ENCODE measurements at regions not wholly inside any gene's neighbourhood (a gene's known extent, or its start where the extent isn't known, plus 50 kb on each side); places are given as distances from the start of the nearest gene placed in this dataset.
A peak's percentile ranks its signal among the peaks of the same experiment; 100 is the strongest.

DNA sequence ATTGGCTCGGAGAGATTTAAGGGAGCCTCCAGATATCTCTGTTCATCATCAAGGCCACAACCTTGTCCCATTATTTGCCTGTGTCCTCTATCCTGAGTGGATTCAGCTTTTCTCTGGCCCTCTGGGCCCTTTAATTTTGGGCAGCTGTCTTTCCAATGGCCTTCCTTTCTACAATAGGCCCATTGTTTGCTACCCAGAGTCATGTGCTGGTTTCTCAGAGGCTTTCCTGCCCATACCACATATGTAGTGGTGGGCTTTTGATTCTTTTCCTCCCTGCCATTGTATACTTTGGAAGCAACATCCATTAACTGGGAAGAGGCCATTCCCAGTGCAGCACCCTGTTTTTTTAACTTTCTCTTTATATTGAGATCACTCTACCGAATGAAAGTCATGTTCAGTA, 233.9 kb upstream of the SGCD start:
- no peak for TF ChIP-seq POLR2A (IDR thresholded peaks at IDR 0.05)
- no peak for TF ChIP-seq POLR2AphosphoS5 (IDR thresholded peaks at IDR 0.05)
- TF ChIP-seq CTCF (IDR thresholded peaks at IDR 0.05), result no peak
- TF ChIP-seq EP300 (IDR thresholded peaks at IDR 0.05), result no peak
- no peaks in the 10 kb centered on the region for H3K4me1 ChIP-seq
- no peaks in the 10 kb centered on the region for H3K27me3 ChIP-seq
- H3K36me3 ChIP-seq, result no peaks in the 10 kb centered on the region
- H3K27ac ChIP-seq, result no peak overlapping the region
- ATAC-seq (ENCODE audit: low FRiP score in 2 of 2), result no peak
- WGBS, 2 donors, result 84% methylated on average over 2 of the region's 2 CpGs
- no peak for DNase-seq
- H3K9me3 ChIP-seq, result peaks cover 0 to 10% (median 9%) of the 10 kb centered on the region in 4 donors
- H3K4me3 ChIP-seq, result no peak overlapping the region

- peak; percentile 31 to 50 for ATAC-seq (ENCODE audit: low FRiP score in 2 of 2)
- H3K27ac ChIP-seq, result no peak overlapping the region
- 80 to 92% methylated on average over 2 to 4 of the region's 4 CpGs for WGBS, 2 donors
Measured at GRCh38 chr5:156094001-156094400, 233.0 kb upstream of the SGCD start.

DNA sequence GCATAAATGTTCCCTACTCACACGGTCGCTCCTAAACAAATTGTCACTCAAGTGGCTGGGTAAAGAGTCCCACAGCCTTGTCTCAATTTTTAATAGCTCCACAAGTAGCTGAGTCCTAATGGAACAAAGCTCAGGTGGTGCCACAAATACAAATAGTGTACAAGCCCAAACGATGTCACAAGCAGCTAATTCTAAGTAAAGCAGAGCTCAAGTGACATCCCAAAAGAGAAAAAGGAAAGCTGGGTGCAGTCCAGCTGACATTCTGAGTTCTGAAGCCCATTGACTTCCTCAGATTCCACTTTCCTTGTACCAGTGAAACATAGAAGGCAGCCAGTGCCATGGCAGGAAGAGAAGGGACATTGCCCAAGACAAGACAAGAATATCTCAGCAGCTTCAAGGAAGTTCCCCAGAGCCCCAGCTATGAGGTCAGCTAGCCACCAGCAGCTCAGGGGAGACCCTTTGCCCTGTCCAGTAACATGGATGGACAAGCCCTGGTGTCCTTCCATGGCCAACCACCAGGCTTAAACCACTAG, 231.2 kb upstream of the SGCD start:
- TF ChIP-seq POLR2AphosphoS5 (IDR thresholded peaks at IDR 0.05) (no peak), CTCF (IDR thresholded peaks at IDR 0.05) (no peak), POLR2A (IDR thresholded peaks at IDR 0.05) (no peak), EP300 (IDR thresholded peaks at IDR 0.05) (no peak)
- WGBS, 2 donors, result 66 to 73% methylated on average over 3 of the region's 3 CpGs

More at GRCh38 chr5:156094001-156094400, 233.0 kb upstream of the SGCD start:
- Histone ChIP-seq H3K27me3 (no peaks in the 10 kb centered on the region), H3K36me3 (no peaks in the 10 kb centered on the region), H3K9me3 (peaks cover 0 to 10% (median 9%) of the 10 kb centered on the region in 4 donors), H3K4me3 (no peak overlapping the region), H3K4me1 (no peaks in the 10 kb centered on the region)
- TF ChIP-seq POLR2A (IDR thresholded peaks at IDR 0.05) (no peak), CTCF (IDR thresholded peaks at IDR 0.05) (no peak), POLR2AphosphoS5 (IDR thresholded peaks at IDR 0.05) (no peak), EP300 (IDR thresholded peaks at IDR 0.05) (no peak)
- DNase-seq, result no peak

DNA sequence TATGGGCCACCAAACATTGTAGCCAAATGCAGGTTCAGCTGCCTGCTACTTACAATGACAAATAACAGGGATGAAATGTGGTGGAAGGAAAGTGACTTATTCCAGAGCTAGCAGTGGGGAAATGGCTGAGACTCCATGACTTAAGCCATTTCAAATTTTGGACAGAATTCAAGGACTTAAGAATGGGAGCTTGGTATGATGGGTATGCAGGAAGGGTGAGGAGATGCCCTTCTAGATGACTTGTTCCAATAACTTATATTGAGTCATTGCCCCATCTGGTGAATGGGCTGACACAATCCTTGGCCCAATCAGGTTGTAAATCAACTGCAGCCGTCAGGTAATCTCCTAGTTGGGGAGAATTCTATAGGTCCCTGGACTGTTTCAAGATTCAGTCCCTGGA, 230.7 kb upstream of the SGCD start:
- no peaks in the 10 kb centered on the region for H3K27me3 ChIP-seq
- no peaks in the 10 kb centered on the region for H3K9me3 ChIP-seq
- H3K4me3 ChIP-seq, result no peak overlapping the region
- no peaks in the 10 kb centered on the region for H3K36me3 ChIP-seq
- H3K4me1 ChIP-seq, result no peaks in the 10 kb centered on the region
- 71 to 88% methylated on average over 1 of the region's 1 CpG for WGBS, 2 donors
- DNase-seq, result no peak
- no peak overlapping the region for H3K27ac ChIP-seq
- no peak for ATAC-seq (ENCODE audit: low FRiP score in 2 of 2)
- TF ChIP-seq POLR2AphosphoS5 (IDR thresholded peaks at IDR 0.05), result no peak
- TF ChIP-seq CTCF (IDR thresholded peaks at IDR 0.05), result no peak
- no peak for TF ChIP-seq POLR2A (IDR thresholded peaks at IDR 0.05)
- TF ChIP-seq EP300 (IDR thresholded peaks at IDR 0.05), result no peak

More for the DNA sequence above, 231.2 kb upstream of the SGCD start:
- H3K27ac ChIP-seq, result no peak overlapping the region
- no peaks in the 10 kb centered on the region for H3K27me3 ChIP-seq
- H3K4me3 ChIP-seq, result no peak overlapping the region
- H3K4me1 ChIP-seq, result no peaks in the 10 kb centered on the region
- peaks cover 0 to 2% (median 0%) of the 10 kb centered on the region in 4 donors for H3K9me3 ChIP-seq
- DNase-seq, result no peak
- no peaks in the 10 kb centered on the region for H3K36me3 ChIP-seq
- ATAC-seq (ENCODE audit: low FRiP score in 2 of 2), result no peak
